ENCODE measurements at regions not wholly inside any gene's neighbourhood (a gene's known extent, or its start where the extent isn't known, plus 50 kb on each side); places are given as distances from the start of the nearest gene placed in this dataset.
"Not testable (repeated sequence)": the region's sequence is repeated elsewhere in the genome, so short reads cannot be mapped to it uniquely, and the experiment has no call there.

- peak overlapping the region; percentile 82 for H3K4me3 Mint-ChIP-seq
- not testable (repeated sequence) for H3K36me3 Mint-ChIP-seq, H3K27ac Mint-ChIP-seq
Measured at GRCh38 chr7:91394757-91395156, 130.5 kb downstream of the FZD1 start.

DNA sequence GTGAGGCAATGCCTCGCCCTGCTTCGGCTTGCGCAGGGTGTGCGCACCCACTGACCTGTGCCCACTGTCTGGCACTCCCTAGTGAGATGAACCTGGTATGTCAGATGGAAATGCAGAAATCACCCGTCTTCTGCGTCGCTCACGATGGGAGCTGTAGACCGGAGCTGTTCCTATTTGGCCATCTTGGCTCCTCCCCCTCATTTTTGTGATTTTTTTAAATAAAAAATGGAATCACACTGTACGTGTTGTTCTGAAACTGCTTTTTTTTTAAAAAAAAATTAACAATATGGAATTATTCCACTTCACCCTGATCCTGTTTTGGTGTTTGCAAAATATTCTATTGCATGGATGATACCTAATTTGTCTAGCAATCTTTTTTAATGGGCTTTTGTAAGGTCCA, 131.1 kb downstream of the FZD1 start:
- H3K27ac Mint-ChIP-seq; ATAC-seq; DNase-seq (ENCODE audit: low spot score); H3K36me3 Mint-ChIP-seq; CTCF ChIA-PET; POLR2A ChIA-PET; H3K9me3 Mint-ChIP-seq: not testable (repeated sequence)
- H3K4me1 Mint-ChIP-seq: peaks cover 11% of the 10 kb centered on the region
- H3K4me3 Mint-ChIP-seq: peak overlapping the region; percentile 82
- H3K27me3 Mint-ChIP-seq (ENCODE audit: low read depth): peaks cover 70% of the 10 kb centered on the region

More at GRCh38 chr7:91394757-91395156, 130.5 kb downstream of the FZD1 start:
- H3K4me1 Mint-ChIP-seq: peaks cover 11% of the 10 kb centered on the region
- H3K9me3 Mint-ChIP-seq, ATAC-seq, POLR2A ChIA-PET, CTCF ChIA-PET: not testable (repeated sequence)
- peak; percentile 11 for DNase-seq (ENCODE audit: low spot score)
- peaks cover 65% of the 10 kb centered on the region for H3K27me3 Mint-ChIP-seq (ENCODE audit: low read depth)

DNA sequence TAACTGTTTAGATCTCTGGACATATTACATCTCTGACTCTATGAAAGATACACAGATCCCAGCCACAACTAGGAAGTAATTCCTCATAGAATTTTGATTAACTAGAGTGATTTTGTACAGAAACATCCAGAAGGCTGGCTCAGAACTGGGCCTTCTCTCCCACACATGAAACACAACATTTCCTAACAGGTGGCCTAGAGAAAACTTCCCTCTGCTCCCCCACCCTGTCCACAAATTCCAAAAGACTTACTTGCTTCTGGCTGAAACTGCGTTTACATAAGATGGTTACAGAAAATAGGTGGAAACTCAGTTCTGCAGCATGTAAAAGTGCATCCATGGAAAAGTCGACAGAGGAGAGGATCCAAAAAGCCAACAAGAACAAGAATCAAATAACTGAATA, 132.9 kb downstream of the FZD1 start:
- H3K36me3 Mint-ChIP-seq: 0 out of 2 replicates have a peak, but pooled peaks cover 3% of the 10 kb centered on the region
- ATAC-seq (no peak), DNase-seq (ENCODE audit: low spot score) (no peak)
- H3K27ac Mint-ChIP-seq: no peak overlapping the region
- ChIA-PET POLR2A (no interaction called here), CTCF (no interaction called here)
- H3K9me3 Mint-ChIP-seq: peaks cover 4% of the 10 kb centered on the region; the same call in 1 of the 2 replicates
- TF ChIP-seq NFATC4 (CRISPR knock-in tag; IDR thresholded peaks at IDR 0.05): no peak
- no peak for TF ChIP-seq ZSCAN18 (CRISPR knock-in tag; IDR thresholded peaks at IDR 0.05)
- no peak for TF ChIP-seq NR1H2 (CRISPR knock-in tag; IDR thresholded peaks at IDR 0.05)
- no peak for TF ChIP-seq CBFB (CRISPR knock-in tag; IDR thresholded peaks at IDR 0.05; ENCODE audit: low read depth)
- TF ChIP-seq ZNF219 (CRISPR knock-in tag; IDR thresholded peaks at IDR 0.05; ENCODE audit: borderline replicate concordance): no peak
- TF ChIP-seq ZNF425 (CRISPR knock-in tag; conservative IDR thresholded peaks at IDR 0.05): no peak
- peaks cover 77% of the 10 kb centered on the region for H3K27me3 Mint-ChIP-seq (ENCODE audit: low read depth)
- H3K4me3 Mint-ChIP-seq: no peak overlapping the region
- H3K4me1 Mint-ChIP-seq: peaks cover 11% of the 10 kb centered on the region

DNA sequence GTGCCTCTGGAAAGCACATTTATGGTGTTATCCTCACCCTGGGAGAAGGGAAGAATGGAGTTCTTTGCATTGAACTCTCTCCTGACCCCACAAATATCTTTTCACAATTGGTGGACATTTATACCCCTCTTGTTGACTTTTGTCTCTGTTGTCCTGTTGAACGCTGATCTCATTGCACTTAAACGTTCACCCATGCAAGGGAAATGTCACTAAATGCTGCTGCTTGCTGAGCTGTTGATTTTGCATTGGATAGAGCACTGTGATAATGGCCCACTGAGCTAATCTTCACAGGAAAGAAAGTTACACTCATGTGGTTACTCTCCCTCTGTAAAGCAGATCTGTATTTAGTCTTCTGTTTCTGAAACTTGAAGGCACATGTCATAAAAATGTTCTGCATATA, 133.4 kb downstream of the FZD1 start:
- POLR2A ChIA-PET: no interaction called here
- H3K36me3 Mint-ChIP-seq: 0 out of 2 replicates have a peak, but pooled peaks cover 3% of the 10 kb centered on the region
- H3K27ac Mint-ChIP-seq: no peak overlapping the region
- ATAC-seq: no peak
- DNase-seq (ENCODE audit: low spot score): no peak
- no peak overlapping the region for H3K4me3 Mint-ChIP-seq
- H3K27me3 Mint-ChIP-seq (ENCODE audit: low read depth): peaks cover 77% of the 10 kb centered on the region
- peaks cover 11% of the 10 kb centered on the region for H3K4me1 Mint-ChIP-seq
- peaks cover 4% of the 10 kb centered on the region; the same call in 1 of the 2 replicates for H3K9me3 Mint-ChIP-seq
- CTCF ChIA-PET: no interaction called here
- TF ChIP-seq SMAD4 (CRISPR knock-in tag; IDR thresholded peaks at IDR 0.05) (no peak), ZNF232 (CRISPR knock-in tag; IDR thresholded peaks at IDR 0.05) (no peak), ZSCAN18 (CRISPR knock-in tag; IDR thresholded peaks at IDR 0.05) (no peak), FOXJ3 (CRISPR knock-in tag; IDR thresholded peaks at IDR 0.05; ENCODE audit: borderline replicate concordance) (no peak), ELF4 (CRISPR knock-in tag; IDR thresholded peaks at IDR 0.05; ENCODE audit: low read depth) (no peak), ATF3 (CRISPR knock-in tag; conservative IDR thresholded peaks at IDR 0.05) (no peak), NR2C2 (CRISPR knock-in tag; IDR thresholded peaks at IDR 0.05) (no peak)
- TF ChIP-seq, protein P1, sequence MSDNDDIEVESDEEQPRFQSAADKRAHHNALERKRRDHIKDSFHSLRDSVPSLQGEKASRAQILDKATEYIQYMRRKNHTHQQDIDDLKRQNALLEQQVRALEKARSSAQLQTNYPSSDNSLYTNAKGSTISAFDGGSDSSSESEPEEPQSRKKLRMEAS (CRISPR knock-in tag; IDR thresholded peaks at IDR 0.05): no peak
- TF ChIP-seq, protein P2, sequence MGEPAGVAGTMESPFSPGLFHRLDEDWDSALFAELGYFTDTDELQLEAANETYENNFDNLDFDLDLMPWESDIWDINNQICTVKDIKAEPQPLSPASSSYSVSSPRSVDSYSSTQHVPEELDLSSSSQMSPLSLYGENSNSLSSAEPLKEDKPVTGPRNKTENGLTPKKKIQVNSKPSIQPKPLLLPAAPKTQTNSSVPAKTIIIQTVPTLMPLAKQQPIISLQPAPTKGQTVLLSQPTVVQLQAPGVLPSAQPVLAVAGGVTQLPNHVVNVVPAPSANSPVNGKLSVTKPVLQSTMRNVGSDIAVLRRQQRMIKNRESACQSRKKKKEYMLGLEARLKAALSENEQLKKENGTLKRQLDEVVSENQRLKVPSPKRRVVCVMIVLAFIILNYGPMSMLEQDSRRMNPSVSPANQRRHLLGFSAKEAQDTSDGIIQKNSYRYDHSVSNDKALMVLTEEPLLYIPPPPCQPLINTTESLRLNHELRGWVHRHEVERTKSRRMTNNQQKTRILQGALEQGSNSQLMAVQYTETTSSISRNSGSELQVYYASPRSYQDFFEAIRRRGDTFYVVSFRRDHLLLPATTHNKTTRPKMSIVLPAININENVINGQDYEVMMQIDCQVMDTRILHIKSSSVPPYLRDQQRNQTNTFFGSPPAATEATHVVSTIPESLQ (CRISPR knock-in tag; IDR thresholded peaks at IDR 0.05): no peak
- TF ChIP-seq, protein P3, sequence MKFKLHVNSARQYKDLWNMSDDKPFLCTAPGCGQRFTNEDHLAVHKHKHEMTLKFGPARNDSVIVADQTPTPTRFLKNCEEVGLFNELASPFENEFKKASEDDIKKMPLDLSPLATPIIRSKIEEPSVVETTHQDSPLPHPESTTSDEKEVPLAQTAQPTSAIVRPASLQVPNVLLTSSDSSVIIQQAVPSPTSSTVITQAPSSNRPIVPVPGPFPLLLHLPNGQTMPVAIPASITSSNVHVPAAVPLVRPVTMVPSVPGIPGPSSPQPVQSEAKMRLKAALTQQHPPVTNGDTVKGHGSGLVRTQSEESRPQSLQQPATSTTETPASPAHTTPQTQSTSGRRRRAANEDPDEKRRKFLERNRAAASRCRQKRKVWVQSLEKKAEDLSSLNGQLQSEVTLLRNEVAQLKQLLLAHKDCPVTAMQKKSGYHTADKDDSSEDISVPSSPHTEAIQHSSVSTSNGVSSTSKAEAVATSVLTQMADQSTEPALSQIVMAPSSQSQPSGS (CRISPR knock-in tag; IDR thresholded peaks at IDR 0.05; ENCODE audit: borderline replicate concordance, low read depth): no peak
